ENCODE measurements at regions not wholly inside any gene's neighbourhood (a gene's known extent, or its start where the extent isn't known, plus 50 kb on each side); places are given as distances from the start of the nearest gene placed in this dataset.

DNA sequence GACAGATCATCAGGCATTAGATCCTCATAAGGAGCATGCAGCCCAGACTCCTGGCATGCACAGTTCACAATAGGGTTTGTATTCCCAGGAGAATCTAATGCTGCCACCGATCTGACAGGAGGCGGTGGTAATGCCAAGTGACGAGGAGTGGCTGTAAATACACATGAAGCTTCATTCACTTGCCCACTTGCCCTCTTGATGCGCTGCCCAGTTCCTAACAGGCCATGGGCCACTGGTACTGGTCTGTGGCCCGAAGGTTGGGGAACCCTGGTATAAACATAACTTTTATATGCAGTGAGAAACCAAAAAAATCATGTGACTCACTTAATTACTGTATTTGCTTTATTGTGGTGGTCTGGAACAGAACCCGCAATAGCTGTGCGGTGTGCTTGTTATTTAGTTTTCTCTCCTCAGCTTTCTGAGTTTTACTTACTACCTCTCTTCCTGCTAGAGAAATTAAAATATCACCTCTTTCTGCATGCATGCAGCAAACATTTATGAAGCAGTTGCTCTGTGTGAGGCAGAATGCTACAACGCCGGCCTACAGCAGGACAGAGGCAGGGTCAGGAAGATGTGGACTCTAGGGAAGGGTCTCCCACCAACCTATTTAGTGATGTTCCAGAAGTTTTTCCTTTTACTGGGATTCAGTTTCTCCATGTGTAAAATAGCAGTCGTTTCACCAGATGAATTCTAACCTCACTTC lies 151.3 kb downstream of the MAF start:
- ChIA-PET POLR2A (no interaction called here), CTCF (interaction anchor here (0.9 to 1.5 kb wide), 2 partner anchors 12 to 152 kb away, joined by 3 read pairs; partner anchors contain the start of gene MAF)
- no peak for TF ChIP-seq ELF1 (IDR thresholded peaks at IDR 0.05)
- TF ChIP-seq FOXJ3 (CRISPR knock-in tag; IDR thresholded peaks at IDR 0.05), result no peak
- no peak for TF ChIP-seq MAX (IDR thresholded peaks at IDR 0.05; ENCODE audit: low read depth)
- no peak for TF ChIP-seq NFIC (IDR thresholded peaks at IDR 0.05; ENCODE audit: borderline replicate concordance)
- TF ChIP-seq RAD21 (IDR thresholded peaks at IDR 0.05; ENCODE audit: low read length), result no peak
- TF ChIP-seq MEF2A (IDR thresholded peaks at IDR 0.05; ENCODE audit: borderline replicate concordance, low read depth), result no peak
- Histone ChIP-seq H3K36me3 (replicated peaks in 1 of 2; ENCODE audit: control insufficient read depth in 1 of 2, insufficient read depth in 2 of 2, low read length in 1 of 2) (no peaks in the 10 kb centered on the region), H3F3A (replicated peaks; ENCODE audit: insufficient read depth) (no peaks in the 10 kb centered on the region), H3K9me2 (no peaks in the 10 kb centered on the region), H3K27ac (ENCODE audit: low read depth in 2 of 2, low read length in 1 of 2) (no peak overlapping the region), H3K79me2 (ENCODE audit: insufficient read depth) (no peaks in the 10 kb centered on the region), H2AFZ (ENCODE audit: low read depth) (no peak overlapping the region), H4K20me1 (ENCODE audit: insufficient read depth) (no peaks in the 10 kb centered on the region), H3K4me2 (no peak overlapping the region), H3K27me3 (ENCODE audit: insufficient read depth) (no peaks in the 10 kb centered on the region), H3K9ac (no peak overlapping the region), H3K4me1 (ENCODE audit: control insufficient read depth in 1 of 2, insufficient read depth in 2 of 2, low read depth in 1 of 2, low read length in 1 of 2) (no peaks in the 10 kb centered on the region; a peak in 1 of 4 replicates), H3K9me3 (no peaks in the 10 kb centered on the region), H3K4me3 (ENCODE audit: low read depth in 2 of 2, low read length in 1 of 2) (no peak overlapping the region)
- 44% methylated on average over 9 of the region's 10 CpGs for WGBS (ENCODE audit: low lambda C conversion rate)
- DNase-seq, result no peak

DNA sequence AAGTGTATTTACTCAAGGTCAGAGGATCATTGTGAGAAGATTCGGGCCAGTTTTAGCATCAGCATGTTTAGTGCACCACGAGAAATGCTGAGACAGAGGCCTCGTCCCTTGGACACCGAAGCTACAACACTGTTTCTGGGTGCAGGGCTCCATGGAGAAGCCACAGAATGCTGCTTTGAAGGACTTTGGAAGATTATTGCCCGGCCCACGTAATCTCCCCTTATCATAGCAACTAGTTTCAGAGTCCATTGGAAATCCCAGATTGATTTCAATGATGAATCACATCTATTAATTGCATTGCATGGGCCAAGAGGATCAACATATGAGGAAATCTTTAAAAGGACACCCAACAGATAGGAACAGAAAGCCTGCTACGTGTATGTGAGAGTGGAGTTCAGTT lies 156.0 kb downstream of the MAF start:
- no peaks in the 10 kb centered on the region for H3K79me2 ChIP-seq (ENCODE audit: insufficient read depth)
- no peaks in the 10 kb centered on the region for H3K36me3 ChIP-seq (replicated peaks in 1 of 2; ENCODE audit: control insufficient read depth in 1 of 2, insufficient read depth in 2 of 2, low read length in 1 of 2)
- 22% methylated on average over 7 of the region's 7 CpGs for WGBS (ENCODE audit: low lambda C conversion rate)
- POLR2A ChIA-PET, result no interaction called here
- no peaks in the 10 kb centered on the region; a peak in 1 of 4 replicates for H3K4me1 ChIP-seq (ENCODE audit: control insufficient read depth in 1 of 2, insufficient read depth in 2 of 2, low read depth in 1 of 2, low read length in 1 of 2)
- H3K4me3 ChIP-seq (ENCODE audit: low read depth in 2 of 2, low read length in 1 of 2), result no peak overlapping the region
- H3K9ac ChIP-seq, result no peak overlapping the region
- H3K9me2 ChIP-seq, result no peaks in the 10 kb centered on the region
- no peak overlapping the region for H2AFZ ChIP-seq (ENCODE audit: low read depth)
- no peak for TF ChIP-seq RFX5 (IDR thresholded peaks at IDR 0.05; ENCODE audit: low read length)
- TF ChIP-seq, protein P1, sequence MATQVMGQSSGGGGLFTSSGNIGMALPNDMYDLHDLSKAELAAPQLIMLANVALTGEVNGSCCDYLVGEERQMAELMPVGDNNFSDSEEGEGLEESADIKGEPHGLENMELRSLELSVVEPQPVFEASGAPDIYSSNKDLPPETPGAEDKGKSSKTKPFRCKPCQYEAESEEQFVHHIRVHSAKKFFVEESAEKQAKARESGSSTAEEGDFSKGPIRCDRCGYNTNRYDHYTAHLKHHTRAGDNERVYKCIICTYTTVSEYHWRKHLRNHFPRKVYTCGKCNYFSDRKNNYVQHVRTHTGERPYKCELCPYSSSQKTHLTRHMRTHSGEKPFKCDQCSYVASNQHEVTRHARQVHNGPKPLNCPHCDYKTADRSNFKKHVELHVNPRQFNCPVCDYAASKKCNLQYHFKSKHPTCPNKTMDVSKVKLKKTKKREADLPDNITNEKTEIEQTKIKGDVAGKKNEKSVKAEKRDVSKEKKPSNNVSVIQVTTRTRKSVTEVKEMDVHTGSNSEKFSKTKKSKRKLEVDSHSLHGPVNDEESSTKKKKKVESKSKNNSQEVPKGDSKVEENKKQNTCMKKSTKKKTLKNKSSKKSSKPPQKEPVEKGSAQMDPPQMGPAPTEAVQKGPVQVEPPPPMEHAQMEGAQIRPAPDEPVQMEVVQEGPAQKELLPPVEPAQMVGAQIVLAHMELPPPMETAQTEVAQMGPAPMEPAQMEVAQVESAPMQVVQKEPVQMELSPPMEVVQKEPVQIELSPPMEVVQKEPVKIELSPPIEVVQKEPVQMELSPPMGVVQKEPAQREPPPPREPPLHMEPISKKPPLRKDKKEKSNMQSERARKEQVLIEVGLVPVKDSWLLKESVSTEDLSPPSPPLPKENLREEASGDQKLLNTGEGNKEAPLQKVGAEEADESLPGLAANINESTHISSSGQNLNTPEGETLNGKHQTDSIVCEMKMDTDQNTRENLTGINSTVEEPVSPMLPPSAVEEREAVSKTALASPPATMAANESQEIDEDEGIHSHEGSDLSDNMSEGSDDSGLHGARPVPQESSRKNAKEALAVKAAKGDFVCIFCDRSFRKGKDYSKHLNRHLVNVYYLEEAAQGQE (IDR thresholded peaks at IDR 0.05; ENCODE audit: low read depth, low read length), result no peak
- TF ChIP-seq MEF2A (IDR thresholded peaks at IDR 0.05; ENCODE audit: borderline replicate concordance, low read depth), result no peak
- TF ChIP-seq, protein P2, sequence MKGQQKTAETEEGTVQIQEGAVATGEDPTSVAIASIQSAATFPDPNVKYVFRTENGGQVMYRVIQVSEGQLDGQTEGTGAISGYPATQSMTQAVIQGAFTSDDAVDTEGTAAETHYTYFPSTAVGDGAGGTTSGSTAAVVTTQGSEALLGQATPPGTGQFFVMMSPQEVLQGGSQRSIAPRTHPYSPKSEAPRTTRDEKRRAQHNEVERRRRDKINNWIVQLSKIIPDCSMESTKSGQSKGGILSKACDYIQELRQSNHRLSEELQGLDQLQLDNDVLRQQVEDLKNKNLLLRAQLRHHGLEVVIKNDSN (IDR thresholded peaks at IDR 0.05; ENCODE audit: borderline replicate concordance, low read depth), result no peak
- no peak for TF ChIP-seq TEAD4 (IDR thresholded peaks at IDR 0.05; ENCODE audit: borderline replicate concordance, insufficient read depth)
- no peak for TF ChIP-seq IRF3 (IDR thresholded peaks at IDR 0.05; ENCODE audit: low read depth, low read length)
- TF ChIP-seq YY1 (IDR thresholded peaks at IDR 0.05; ENCODE audit: low read depth), result no peak
- no peak for TF ChIP-seq RAD21 (IDR thresholded peaks at IDR 0.05; ENCODE audit: low read length)
- TF ChIP-seq FOXM1 (IDR thresholded peaks at IDR 0.05; ENCODE audit: low read depth), result no peak
- no peak for TF ChIP-seq EZH2phosphoT487 (IDR thresholded peaks at IDR 0.05; ENCODE audit: borderline replicate concordance, low read depth)
- no peak for TF ChIP-seq SIN3A (IDR thresholded peaks at IDR 0.05; ENCODE audit: borderline replicate concordance, low read depth, low read length)
- TF ChIP-seq GABPA (IDR thresholded peaks at IDR 0.05; ENCODE audit: low read depth), result no peak
- TF ChIP-seq GATA2 (CRISPR knock-in tag; IDR thresholded peaks at IDR 0.05), result no peak
- TF ChIP-seq FOXJ3 (CRISPR knock-in tag; IDR thresholded peaks at IDR 0.05), result no peak
- TF ChIP-seq NRF1 (IDR thresholded peaks at IDR 0.05; ENCODE audit: low read depth, low read length), result no peak
- no peak for TF ChIP-seq CHD2 (IDR thresholded peaks at IDR 0.05; ENCODE audit: low read length, partially characterized antibody)
- no peak for TF ChIP-seq CTCF (IDR thresholded peaks at IDR 0.05)
- no peak for DNase-seq
- no peak overlapping the region for H3K27ac ChIP-seq (ENCODE audit: low read depth in 2 of 2, low read length in 1 of 2)
- no peaks in the 10 kb centered on the region for H3K9me3 ChIP-seq
- CTCF ChIA-PET, result no interaction called here
- H3K27me3 ChIP-seq (ENCODE audit: insufficient read depth), result no peaks in the 10 kb centered on the region
- no peaks in the 10 kb centered on the region for H4K20me1 ChIP-seq (ENCODE audit: insufficient read depth)
- no peak overlapping the region for H3K4me2 ChIP-seq
- H3F3A ChIP-seq (replicated peaks; ENCODE audit: insufficient read depth), result no peaks in the 10 kb centered on the region

All from SK-N-SH (cell line).